ENCODE measurements at regions not wholly inside any gene's neighbourhood (a gene's known extent, or its start where the extent isn't known, plus 50 kb on each side); places are given as distances from the start of the nearest gene placed in this dataset.

DNA sequence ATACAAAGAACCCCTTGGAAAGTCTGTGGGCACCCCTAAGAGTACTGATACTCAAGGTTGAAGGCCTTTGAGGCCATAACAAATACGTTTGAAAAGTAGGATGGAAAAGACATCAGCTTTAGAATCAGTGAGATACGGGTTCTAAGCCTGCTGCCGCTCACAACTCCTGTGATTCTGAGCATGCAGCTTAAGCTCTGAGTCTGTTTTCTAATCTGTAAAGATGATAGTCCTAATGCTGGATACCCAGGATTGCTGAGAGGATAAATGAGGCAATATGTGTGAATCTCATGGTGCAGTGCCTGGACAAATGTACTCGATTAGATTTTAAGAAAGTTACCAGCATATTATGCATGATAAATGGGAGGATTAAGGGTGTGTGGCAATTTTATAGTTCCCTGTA lies 321.0 kb upstream of the HSF2 start:
- DNase-seq, result no peak

DNA sequence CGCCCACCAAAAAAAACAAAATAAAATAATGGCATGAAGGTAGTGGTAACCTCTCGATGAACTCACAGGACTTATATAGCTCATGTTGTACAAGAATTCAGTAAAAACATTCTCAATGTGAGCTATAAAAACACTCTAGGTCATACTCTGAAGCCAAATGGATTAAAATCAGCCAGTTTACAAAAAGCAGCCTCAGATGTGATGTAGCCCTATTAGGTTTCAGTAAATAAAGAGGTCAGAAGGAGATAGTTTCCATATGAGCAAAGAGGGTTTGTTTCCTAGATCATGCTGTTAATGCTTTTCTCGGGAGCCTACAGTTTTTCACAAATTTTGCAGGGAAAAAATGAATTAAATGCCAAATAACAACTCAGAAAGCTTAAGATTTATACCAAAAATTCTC lies 319.5 kb upstream of the HSF2 start:
- no peak for DNase-seq

DNA sequence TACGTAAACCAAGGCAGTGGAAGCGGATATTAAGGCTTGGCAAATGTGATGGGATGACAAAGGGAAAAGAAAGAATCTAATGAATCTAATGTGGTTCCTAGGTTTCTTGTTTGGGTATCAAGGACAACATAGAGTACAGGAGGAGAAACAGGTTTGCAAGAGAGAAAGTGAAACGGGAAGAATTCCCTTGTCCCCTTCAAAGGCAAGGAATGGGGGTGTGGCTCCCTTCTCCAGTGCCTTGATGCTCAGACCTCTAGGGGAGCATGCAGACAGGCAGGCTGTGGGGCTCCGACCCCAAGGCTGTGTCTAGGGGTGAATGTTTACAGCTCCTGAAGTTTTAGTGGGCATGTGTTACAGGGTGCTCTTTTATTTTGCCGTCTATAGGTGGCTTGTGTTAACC lies 317.5 kb upstream of the HSF2 start:
- DNase-seq, result no peak

DNA sequence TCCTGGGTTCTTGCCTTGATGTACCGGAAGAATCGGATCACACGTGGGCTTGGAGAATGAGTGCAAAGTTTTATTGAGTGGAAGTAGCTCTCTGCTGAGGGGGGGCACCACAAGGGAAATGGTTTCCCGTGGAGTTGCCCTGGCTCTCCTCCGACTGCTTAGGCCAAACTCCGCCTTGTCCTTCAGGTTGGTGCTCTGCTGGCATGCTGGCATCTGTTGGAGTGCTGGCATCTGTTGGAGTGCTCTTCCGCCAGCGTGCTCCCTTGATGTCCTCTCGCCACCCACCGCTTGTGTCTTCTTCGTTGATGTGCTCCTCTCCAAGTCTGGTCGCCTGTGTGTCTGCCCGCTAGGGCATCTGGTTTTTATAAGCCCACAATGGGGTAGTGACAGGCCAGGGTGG lies 317.1 kb upstream of the HSF2 start:
- DNase-seq, result no peak

DNA sequence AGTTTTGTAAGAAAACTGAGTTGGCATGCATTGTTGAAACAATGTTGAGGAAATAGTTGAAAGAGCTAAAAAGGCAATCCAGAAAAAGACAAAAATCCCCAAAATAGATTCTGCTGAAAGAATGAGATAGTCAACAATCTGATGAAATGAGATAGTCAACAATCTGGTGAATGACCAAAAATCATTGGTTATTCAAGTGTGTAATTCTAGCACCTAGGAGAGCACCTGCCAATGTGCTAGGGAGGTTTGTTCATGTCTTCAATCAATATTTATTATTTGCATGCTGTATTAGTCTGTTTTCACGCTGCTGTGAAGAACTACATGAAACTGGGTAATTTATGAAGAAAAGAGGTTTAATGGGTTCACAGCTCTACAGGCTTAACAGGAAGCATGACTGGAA lies 307.1 kb upstream of the HSF2 start:
- no peak for DNase-seq

DNA sequence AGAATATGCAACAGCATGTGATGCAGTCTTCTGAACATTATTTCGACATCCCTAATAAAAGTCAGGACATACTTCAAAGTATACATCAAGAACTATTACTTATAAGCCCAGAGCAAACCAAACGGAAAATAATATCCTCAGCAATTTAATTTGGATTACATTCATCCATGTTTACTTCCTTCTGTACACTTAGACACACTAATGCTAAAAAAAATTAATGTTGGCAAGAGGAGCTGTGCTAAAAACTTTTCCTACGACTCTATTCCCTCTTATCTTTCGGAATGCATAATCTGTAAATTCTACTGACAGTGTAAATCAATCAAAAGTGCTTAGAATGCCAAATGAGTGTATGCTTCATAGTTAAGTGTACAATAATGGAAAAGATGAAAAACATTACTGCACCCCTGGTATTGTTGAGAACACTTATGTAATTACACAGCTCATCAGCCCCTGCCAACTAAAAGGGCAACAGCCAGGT lies 301.2 kb upstream of the HSF2 start:
- DNase-seq, result no peak

DNA sequence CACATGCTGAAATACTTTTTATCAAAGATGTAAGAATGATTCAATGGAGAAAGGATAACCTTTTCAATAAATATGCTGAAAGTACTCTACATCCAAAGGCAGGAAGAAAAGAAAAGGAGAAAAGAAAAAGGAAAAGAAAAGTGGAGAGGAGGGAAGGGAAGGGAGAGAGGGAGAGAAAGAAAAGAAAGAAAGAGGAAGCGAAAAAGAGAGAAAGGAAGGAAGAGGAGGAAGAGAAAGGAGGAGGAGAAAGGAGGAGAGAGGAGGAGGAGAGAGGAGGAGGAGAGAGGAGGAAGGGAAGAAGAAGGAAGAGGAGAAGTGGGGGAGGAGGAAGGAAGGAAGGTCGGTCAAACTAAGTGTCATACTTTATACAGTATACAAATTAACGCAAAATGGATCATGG lies 297.4 kb upstream of the HSF2 start:
- no peak for DNase-seq

DNA sequence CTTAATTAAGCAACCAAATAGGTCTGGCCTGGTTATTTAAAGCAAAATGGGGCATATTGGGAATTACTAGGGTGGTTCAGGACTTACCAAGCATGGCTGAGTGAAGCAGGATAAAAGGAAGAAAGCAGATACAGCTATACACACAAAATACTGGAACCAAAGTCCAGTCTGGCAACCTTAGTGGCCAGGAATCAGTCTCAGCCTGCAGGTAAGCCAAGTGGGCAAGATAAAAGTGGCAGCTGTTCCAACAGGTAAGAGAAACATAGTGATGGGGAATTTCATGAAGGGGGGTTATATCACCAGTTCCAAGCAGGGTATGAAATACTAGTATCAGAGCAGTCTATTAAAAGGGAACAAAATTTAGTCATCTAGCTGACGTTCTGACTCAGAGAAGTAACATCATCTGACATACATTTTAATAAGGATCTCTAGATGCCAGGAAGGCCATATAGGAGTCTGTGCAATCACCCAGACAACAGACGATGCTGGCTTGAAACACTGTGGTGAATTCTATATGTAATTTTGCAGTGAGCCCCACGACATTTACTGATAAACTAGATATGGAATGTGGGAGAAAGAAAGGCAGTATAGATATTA lies 292.1 kb upstream of the HSF2 start:
- no peak for DNase-seq

DNA sequence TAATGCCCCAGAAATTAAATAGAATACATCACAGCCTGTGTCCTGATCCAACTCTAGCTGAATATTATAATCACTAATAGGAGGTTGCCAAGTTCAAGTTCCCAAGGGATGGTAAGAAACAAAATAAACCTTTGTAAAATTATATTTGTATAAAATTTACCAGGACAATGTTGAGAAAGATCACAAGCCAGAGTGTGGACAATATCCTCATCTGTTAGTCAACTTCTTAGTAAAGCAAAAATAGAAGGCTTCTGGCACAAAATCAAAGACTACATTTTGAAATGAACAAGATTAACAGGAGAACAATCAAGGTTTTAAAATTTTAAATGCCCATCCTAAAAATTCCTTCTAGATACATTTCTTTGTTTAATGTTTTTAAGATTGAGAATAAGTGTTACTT lies 290.4 kb upstream of the HSF2 start:
- DNase-seq, result no peak

DNA sequence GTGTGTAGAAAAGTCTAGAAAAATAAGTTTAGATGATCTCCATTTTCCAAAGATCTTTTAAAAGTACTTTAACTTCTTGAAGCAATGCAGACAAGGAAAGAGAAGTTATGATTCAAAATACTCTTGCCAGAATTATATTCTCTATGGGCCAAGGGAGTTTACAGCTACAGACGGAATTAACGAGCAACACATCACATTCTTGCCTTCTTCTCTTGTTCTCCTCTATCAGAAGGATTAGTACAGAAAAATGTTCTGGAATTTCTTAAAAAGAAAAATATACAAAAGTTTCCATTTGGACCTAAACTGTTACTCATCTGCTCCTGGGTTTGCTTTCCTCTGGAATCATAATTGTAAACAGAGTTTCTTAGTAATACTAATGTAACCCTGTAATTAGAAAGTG lies 284.7 kb upstream of the HSF2 start:
- DNase-seq, result no peak

DNA sequence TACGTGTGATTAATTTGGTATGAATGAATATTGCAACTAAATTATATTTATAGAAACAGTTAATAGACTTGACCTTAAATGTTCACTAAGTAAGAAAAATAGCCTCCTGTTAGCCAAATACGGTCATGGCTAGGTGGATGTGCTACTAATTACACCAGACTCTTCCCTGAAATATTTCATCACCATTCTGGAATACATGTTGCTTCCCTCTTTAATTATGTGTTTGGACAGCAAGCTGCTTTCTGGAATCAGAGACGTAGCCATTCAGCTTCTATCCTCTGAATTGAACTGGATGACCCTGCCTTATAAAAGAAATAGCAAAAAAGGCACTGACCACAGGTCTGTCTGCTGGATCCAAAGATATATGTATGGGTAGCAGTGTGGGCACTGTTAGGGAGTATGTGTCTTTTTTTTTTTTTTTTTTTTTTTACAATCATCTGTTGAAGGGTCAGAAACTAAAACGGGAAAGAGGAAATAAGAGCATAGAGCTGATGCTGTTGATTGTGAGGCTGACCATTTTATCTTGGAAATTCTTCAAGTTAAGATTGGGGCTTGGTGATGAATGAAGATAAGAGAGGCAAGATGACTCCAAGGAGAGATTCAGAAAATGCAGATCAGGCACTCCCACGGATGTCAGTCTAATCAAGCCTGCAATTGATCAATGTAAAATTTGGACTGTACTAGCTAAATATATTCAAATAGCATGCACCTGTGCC lies 283.2 kb upstream of the HSF2 start:
- no peak for DNase-seq

DNA sequence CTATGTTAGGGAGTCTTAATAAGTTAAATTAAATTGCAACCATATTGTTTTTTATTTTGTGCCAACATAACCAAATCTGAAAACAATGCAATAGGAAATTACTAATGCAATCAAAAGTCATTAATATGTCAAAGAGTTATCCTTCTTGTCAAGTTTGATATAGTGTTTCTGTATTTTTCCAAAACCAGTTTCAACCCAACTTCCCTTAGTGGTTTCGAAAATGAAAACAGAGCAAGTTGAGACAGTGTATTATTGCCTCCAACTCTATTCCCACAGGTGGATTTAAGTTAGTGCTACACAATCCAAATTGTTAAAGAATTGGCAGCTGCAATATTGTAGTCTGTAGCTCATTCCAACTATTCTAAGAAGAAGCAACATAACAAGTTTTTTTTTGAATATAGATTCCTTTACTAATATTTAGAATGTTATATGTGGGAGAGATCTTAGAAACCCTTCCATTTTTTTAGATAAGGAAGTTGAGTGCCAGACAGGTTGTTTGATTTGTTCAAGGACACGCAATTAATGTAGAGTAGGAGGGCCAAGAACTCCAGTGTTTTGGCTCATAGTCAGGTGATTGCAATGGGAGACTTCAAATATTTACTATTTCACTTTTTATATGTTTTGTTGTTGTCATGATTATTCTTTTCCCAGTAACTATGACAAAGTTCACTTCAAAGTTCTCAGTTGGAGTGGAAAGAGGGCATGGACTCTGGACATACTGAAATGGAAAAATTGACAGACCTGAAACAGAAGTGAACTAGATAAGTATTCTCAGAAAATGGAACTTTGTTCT lies 282.4 kb upstream of the HSF2 start:
- no peak for DNase-seq

DNA sequence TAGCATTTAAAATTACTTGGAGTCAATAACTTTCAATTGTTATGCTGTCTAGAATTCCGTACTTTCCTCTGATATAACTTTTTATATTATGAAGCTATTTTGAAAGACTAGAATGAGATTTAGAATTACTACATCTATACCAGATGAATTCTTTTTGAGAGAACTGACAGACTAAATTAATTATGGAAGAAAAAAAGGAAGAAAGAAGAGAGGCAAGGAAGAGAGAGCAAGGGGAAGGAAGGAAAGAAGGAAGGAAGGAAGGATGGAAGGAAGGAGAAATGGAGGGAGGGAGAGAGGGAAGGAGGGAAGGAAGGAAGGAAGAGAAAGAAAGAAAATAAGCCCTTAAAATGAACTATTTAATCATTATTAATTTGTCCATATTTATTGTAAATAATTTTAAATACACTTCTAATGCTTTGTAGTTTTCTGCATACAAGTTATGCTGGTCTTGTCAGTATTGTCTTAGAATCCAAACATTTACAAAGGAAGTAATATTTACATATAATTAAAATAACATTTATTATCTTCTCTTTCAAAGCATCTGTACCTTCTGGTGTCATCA lies 280.4 kb upstream of the HSF2 start:
- DNase-seq, result no peak

DNA sequence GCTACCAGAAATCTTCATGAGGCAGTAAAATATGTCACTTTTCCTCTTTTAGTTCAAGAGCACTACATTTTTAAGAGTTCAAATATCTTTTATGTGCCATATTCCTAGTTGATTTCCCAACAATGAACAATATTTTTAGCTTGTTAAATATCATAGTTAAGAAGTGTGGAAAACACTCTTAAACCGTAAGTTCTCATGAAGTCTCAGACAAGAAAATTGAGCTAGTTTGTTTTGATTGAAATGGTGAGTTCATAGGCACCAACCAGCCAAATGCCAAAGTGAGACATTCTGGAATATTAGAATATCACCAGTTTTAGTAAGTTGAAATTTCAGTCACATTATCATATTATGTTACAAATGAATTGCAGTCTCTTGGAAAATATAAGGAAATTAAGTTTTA lies 277.2 kb upstream of the HSF2 start:
- no peak for DNase-seq

DNA sequence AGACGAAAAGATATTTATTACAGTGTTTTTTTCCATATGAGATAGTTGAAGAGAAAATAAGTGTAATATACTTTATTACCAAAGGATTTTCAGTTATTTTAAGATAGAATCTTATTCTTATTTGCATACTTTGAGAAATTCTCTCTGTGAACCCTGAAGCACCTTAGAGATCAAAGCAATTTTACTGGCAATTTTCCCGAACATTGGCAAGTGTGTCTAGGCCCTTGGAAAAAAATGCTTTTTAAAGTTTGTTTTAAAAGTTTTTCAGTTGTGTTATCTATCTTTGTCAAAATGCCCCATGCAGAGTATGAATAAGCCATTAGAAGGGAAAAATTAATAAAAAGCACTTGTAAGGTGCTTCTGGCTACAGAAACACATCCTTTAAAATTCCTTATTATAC lies 276.8 kb upstream of the HSF2 start:
- DNase-seq, result no peak

DNA sequence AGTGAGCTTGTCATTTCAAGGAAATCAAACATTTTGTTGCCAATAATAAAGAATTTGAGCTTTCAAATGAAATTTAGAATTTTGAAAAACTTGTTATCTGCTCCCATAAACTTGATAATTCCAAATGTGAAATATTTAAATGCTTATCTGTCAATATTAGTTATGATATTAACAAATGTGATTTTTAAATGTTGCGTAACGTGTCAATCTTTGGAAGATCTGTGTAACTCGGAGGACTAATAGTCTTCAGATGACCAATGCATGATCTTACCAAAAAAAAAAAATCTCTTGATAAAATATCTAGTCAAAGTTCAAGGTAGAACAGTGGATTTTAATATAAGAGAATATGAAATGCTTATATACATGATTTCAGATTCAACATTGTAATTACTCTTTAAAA lies 274.5 kb upstream of the HSF2 start:
- no peak for DNase-seq

DNA sequence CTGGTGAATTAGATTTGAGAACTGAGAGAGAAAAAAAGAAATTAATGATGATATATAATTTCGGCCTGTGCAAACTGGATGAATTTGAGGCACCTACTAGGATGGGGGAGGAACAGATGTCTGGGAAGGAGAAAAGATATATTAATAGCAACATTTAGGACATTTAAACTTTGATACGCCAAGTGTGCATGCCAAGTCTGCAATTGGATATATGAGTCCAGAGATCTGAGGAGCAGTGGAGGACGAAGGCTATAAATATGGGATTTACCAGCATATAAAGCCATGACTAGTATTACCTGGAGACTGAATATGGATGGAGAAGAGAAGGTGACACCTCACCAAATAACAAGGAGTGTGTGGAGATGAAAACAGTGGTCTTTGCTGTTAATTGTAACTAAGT lies 272.6 kb upstream of the HSF2 start:
- no peak for DNase-seq

DNA sequence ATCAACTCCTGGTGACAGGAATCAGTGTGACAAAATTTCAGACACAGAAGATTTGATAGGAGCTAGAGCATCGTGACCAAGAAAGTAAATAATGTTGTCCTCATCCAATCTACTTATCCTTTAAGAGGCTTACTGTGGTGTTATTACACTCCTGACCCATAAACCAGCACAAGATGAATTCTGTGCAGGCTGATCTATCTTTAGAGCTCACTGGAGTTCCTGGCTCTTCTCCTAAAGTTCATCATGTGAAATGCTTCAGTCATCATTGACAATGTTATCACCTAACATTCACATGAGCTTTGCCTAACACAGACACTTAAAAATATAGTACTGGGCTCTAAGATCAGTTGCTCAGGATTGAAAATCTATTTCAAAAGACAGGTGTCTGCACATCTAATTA lies 271.0 kb upstream of the HSF2 start:
- DNase-seq, result no peak

DNA sequence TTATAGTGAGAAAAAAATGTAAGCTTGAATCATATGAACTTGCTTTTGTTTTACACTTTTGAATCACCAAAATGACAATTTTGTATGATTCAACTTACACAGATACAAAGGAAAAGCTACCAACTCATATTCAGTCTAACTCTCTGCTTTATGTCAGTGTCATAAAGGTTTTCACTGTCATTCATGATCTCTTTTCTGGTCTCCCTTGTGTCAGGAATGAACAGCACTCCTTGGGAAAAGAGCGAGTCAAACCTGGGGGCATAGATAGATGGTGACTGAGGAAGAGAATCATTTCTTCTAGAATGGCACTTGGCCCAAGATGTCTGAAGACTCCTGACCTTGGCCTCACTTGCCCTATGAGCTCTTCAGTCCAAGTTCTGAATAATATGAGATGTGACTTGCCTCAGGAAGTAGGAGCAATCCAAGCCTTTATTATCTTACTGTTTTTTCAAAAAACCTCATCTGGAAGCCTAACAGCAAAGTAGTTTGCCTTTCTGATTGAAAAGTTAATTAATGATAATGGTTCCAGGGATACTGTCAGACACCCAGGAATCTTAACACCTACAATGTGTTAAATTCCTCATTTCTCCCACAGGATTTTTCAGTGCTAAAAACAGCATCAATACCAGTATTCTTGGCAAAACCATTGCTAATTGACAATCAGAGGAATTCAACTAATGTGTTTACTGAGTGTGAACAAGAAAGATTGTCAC lies 270.0 kb upstream of the HSF2 start:
- no peak for DNase-seq

DNA sequence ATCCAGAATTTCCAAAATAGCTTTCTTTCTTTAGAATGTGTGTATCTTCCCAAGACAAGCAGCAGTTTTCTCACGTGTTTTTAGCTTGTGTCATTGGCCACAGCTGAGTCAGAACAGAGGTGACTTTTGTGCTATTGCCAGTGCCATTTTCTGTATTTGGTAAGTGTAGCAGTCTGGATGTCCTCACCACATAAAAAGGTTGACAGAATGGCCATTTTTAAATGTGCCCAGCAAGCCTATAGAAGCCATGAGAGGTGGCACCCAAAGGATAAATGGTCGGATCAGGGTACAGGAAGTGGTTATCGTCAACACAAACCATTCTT lies 269.5 kb upstream of the HSF2 start:
- DNase-seq, result no peak

DNA sequence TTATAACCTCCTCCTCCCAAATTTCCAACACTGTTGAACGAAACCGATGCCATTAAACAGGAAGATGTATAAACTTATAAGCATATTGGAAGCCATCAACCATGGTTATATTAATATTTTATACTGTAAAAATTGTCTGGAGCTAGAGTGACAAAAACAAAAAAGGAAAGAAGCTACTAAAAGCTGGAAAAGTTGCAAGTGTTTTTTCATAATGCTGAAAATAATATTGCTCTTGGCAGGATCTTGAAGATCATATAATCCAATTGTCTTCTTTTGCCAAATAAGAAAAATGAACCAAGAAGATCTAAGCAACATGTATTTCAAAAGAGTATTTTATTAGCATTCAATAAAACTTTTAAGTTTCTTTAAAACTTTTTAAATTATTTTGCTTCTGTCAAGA lies 268.9 kb upstream of the HSF2 start:
- no peak for DNase-seq

DNA sequence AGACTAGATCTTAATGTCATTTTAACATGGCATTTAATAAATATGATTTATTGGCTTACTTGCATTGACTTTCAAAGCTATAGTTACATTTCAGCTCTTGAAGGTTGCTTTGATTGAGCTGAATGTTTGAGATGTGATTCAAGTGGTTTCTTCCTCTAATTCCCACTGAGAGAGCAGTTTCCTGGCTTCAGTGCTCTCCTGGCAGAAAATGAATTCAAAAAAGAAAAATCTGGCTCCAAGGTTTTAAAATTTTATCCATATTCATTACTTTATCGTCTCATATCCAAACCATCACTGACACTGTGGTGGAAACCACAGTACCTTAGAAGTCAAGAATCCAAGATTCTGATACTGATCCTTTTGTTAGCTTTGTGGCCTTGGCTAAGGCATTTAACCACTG lies 263.1 kb upstream of the HSF2 start:
- DNase-seq, result no peak

DNA sequence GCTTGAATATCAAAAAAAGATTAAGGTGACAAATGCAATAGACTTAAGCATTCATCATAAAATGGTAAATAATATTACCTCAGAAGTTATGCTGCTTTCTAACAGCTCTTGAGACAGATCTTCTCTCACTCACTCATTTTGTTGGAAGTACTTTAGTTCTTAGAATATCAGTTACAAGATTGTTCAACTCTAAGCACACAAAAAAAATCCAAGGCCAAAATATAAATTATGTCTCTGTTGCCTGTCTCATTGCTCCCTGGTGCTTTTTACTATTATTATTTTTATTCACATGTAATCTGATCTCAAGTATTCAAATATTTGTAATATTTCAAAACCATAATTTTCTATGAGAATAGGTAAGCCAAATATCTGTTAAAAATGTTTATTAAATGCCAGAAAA lies 259.4 kb upstream of the HSF2 start:
- no peak for DNase-seq

DNA sequence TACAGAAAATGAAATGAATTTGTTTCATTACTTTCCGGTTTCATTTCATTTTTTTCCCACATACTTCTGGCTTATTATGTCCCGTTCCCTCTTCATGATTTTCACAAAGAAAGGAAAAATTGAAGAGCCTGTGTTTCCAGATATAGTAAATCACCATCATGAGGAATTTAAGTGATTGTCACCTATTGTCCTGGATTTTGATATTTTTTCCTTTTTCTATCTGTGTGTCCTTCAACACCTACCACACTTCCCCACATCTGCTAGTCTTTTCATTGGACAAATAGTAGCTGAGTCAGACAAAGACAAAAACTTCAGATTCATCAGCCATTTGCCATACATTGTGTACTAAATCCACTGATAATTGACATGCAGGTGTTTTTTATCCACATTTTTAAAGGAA lies 258.2 kb upstream of the HSF2 start:
- no peak for DNase-seq

Measured in NCI-H524 treated with DMSO at 0.1 percent for 48 hours (cell line).